Fibroblast of lung (primary cell): ENCODE measurements at regions not wholly inside any gene's neighbourhood (a gene's known extent, or its start where the extent isn't known, plus 50 kb on each side); places are given as distances from the start of the nearest gene placed in this dataset.

Experiments used
- EZH2 ChIP-seq: IDR thresholded peaks from 2 replicates; pipeline ENCODE4 v1.5.1; 2012; ENCODE audit warnings: low read length, control low read depth, mild to moderate bottlenecking; ENCODE audit errors: missing control alignments
- TF ChIP-seq, protein P1 (sequence below), 2 donors: IDR thresholded peaks in 1 of 2; conservative IDR thresholded peaks in 1 of 2; 1 replicate in 1 of 2; 2 replicates in 1 of 2; pipeline ENCODE4 v1.5.1; 2011 to 2012; ENCODE audit warnings: low read length in 2 of 2, control low read depth in 1 of 2, inconsistent platforms in 1 of 2, low read depth in 1 of 2, mild to moderate bottlenecking in 1 of 2

DNA sequence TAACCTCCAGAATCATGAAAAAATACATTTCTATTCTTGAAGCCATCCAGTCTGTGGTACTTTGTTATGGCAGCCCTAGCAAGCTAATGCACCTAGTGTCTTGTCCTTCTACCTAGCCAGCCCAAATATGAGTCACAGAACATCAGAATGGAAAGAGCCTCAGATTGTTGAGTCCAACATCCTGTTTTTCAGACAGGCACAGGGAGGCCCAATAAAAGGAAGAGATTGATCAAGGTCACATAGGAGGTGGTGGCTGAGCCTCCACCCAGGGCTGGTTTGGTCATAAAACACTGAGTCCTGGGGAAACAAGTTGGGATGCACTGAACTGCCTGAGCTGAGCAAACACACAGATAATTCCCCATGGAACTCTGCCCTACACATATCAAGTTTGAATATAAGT lies 195.5 kb downstream of the TTC32 start:
- TF ChIP-seq, protein P1, sequence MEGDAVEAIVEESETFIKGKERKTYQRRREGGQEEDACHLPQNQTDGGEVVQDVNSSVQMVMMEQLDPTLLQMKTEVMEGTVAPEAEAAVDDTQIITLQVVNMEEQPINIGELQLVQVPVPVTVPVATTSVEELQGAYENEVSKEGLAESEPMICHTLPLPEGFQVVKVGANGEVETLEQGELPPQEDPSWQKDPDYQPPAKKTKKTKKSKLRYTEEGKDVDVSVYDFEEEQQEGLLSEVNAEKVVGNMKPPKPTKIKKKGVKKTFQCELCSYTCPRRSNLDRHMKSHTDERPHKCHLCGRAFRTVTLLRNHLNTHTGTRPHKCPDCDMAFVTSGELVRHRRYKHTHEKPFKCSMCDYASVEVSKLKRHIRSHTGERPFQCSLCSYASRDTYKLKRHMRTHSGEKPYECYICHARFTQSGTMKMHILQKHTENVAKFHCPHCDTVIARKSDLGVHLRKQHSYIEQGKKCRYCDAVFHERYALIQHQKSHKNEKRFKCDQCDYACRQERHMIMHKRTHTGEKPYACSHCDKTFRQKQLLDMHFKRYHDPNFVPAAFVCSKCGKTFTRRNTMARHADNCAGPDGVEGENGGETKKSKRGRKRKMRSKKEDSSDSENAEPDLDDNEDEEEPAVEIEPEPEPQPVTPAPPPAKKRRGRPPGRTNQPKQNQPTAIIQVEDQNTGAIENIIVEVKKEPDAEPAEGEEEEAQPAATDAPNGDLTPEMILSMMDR (conservative IDR thresholded peaks at IDR 0.05 in 1 of 2, IDR thresholded peaks at IDR 0.05 in 1 of 2; ENCODE audit: low read depth in 1 of 2, low read length in 2 of 2), result no peak
- TF ChIP-seq EZH2, result no peak
